ENCODE measurements at regions not wholly inside any gene's neighbourhood (a gene's known extent, or its start where the extent isn't known, plus 50 kb on each side); places are given as distances from the start of the nearest gene placed in this dataset.

GRCh38 chr4:173839865-173840264 is 309.8 kb upstream of the HAND2 start (continued):
- no peak for TF ChIP-seq REST (IDR thresholded peaks at IDR 0.05; ENCODE audit: low read depth)
- TF ChIP-seq SRF (IDR thresholded peaks at IDR 0.05; ENCODE audit: low read depth) = no peak
- TF ChIP-seq ELF1 (IDR thresholded peaks at IDR 0.05; ENCODE audit: borderline replicate concordance, low read depth) = no peak
- TF ChIP-seq MAX (IDR thresholded peaks at IDR 0.05) = no peak
- TF ChIP-seq ZBTB33 (IDR thresholded peaks at IDR 0.05; ENCODE audit: extremely low read depth, insufficient replicate concordance, low read length) = no peak
- no peak for TF ChIP-seq CTCF (IDR thresholded peaks at IDR 0.05 in 2 of 3, conservative IDR thresholded peaks at IDR 0.05 in 1 of 3; ENCODE audit: borderline replicate concordance in 1 of 3, insufficient read depth in 1 of 3, low read depth in 2 of 3, low read length in 2 of 3)
